ENCODE measurements at regions not wholly inside any gene's neighbourhood (a gene's known extent, or its start where the extent isn't known, plus 50 kb on each side); places are given as distances from the start of the nearest gene placed in this dataset.
A peak's percentile ranks its signal among the peaks of the same experiment; 100 is the strongest.

- no peak for DNase-seq (ENCODE audit: low spot score)
Observed at GRCh38 chr1:223445402-223445801, 52.2 kb downstream of the CCDC185 start.

GRCh38 chr1:223453902-223454301 lies 60.7 kb downstream of the CCDC185 start:
- DNase-seq (ENCODE audit: low spot score), result no peak

DNA sequence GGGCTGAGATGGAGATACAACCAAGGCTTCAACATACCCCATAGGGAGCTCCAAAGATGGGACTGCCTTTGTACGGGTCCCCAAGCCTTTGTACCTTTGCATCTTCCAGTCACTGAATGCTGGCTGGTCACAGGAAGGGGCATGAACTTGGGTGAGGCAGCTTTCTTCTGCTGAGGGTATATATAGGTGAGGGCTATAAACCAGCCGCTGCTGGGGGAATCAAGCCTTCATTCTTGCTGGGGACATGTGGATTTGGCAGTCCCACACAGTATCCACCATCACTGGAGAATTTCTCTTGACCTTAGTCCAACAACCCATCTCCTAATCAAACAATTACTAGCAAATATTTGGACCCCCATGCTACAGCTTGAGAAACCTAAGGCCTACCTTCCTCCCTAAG lies 61.7 kb downstream of the CCDC185 start:
- no peak for DNase-seq (ENCODE audit: low spot score)

- no peak for DNase-seq (ENCODE audit: low spot score)
Observed at GRCh38 chr1:223455470-223455869, 62.3 kb downstream of the CCDC185 start.

- DNase-seq (ENCODE audit: low spot score), result no peak
Observed at GRCh38 chr1:223456747-223457146, 63.5 kb downstream of the CCDC185 start.

GRCh38 chr1:223460566-223461189 lies 67.5 kb downstream of the CCDC185 start:
- DNase-seq (ENCODE audit: low spot score), result no peak

DNA sequence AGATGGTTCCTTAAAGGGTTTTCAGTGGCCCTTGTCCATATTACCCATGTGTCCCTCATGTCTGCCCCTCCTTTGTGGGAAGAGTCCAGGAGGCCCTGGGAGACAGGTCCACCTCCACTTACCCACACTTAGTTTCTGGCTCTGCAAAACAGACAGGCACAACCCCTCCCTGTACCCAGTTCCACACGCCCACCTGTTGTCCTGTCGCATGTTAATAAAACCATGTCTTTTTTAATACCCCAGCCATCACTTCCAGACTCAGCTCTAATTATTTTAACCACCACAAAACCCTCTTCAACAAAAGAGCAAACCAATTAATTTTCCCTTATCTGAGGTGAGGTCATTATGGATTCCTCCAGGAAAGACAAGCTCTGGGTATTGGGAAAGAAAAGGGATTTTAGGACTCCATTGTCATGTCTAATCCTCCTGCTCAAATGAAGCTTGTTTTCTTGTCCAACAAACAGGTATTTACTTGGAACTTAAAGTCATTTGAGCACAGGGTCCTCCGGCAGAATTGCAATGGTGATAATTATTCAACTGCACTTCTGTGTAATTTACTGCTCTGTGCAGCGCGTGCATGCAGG lies 68.9 kb downstream of the CCDC185 start:
- DNase-seq (ENCODE audit: low spot score), result no peak

- DNase-seq (ENCODE audit: low spot score), result no peak
Observed at GRCh38 chr1:223462866-223463404, 69.7 kb downstream of the CCDC185 start.

- DNase-seq (ENCODE audit: low spot score), result no peak
Observed at GRCh38 chr1:223466151-223466550, 72.9 kb downstream of the CCDC185 start.

DNA sequence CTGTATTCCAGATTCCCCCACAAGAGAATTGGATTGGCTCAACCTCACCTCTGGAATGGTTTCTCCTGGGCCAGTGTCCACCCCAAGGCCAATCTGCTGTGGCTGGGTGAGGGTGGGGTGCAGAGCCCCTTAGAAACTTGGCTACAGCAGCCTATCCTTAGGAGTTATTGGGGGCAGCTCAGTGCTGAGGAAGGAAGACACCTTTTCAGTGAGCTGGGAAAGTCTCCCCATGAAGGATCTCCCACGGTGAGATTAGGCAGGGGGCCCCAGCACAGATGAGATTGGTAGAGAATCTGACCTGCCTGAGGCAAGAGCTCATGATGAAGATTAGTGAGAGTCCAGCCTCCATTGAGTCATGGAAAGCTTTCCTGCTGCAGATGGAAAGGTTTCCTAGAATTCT lies 78.4 kb downstream of the CCDC185 start:
- DNase-seq (ENCODE audit: low spot score), result no peak

GRCh38 chr1:223472057-223472456 lies 78.8 kb downstream of the CCDC185 start:
- DNase-seq (ENCODE audit: low spot score), result no peak

- DNase-seq (ENCODE audit: low spot score), result no peak
Observed at GRCh38 chr1:223473601-223474344, 80.6 kb downstream of the CCDC185 start.

DNA sequence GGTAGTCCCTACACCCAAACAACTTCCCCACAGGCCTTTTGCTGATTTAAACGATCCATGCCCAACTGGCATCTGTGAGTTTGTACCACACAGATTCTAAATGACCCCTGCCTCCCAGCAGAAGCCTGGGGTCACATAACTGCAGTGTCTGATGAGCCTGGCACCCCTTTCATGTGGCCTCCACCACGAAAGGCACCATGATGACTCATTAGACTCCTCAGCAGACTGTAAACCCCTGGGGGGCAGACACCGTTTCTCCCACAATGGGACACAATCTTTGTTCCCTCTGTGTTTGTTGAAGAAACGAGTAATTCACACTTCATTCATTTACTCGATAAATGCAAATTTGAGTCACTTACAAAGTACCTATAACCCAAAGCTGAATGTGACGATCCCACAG lies 81.6 kb downstream of the CCDC185 start:
- DNase-seq (ENCODE audit: low spot score), result no peak

DNA sequence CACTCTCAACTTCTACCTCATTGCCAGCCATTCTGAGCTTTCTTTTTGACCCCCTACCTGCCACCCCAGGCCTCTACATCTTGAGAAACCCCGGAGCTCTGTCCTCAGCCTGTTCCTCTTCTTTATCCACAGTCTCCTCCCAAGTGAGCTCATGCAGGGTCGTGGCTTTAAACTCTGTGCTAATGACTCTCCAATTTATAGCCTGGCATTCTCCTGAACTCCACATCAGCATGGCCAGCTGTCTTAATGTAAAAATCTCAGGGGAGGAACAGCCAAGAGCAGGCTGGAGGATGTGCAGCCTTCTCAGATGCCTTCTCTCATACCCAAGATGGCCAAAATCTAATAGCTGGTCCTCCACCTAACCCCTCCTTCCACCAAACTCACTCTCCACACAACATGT lies 84.2 kb downstream of the CCDC185 start:
- no peak for DNase-seq (ENCODE audit: low spot score)

DNA sequence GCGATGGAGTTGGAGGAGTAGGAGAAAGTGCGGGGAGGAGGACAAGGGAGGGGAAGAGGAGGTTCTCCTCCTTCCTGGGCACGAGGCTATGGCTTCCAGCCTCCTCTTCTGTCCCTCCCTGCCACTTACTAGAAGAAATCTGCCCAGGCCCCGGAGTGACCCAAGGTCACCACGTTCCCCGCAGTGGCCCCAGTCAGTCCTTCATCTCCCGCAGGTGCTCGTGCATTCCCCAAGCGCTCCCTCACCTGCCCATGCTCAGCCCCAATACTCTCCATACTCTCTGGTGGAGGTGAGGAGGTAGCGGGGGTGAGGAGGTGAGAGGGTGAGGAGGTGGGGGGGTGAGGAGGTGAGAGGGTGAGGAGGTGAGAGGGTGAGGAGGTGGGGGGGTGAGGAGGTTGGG lies 85.4 kb downstream of the CCDC185 start:
- no peak for DNase-seq (ENCODE audit: low spot score)

GRCh38 chr1:223479261-223479660 lies 86.0 kb downstream of the CCDC185 start:
- no peak for DNase-seq (ENCODE audit: low spot score)

GRCh38 chr1:223479718-223480425 lies 86.7 kb downstream of the CCDC185 start:
- DNase-seq (ENCODE audit: low spot score), result no peak

- DNase-seq (ENCODE audit: low spot score), result no peak
Observed at GRCh38 chr1:223482132-223482531, 88.9 kb downstream of the CCDC185 start.

DNA sequence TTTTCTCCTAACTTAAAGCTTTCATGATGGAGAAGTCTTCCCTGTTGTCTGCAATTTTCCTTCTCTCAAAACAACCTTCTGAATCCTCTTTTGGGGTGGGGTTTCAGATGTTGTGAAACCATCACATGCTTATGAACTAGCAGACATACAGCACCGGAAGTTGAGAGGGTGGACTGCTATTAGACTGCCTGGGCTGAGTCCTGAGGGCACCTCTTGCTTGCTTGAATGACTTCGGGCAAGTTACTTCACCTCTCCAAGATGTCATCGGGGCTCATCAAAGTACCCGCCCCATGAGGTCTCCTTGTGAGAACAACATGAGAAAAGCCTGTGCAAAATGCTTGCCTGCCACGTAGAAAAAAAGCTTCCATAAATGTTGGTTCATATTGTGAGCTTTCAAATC lies 89.6 kb downstream of the CCDC185 start:
- DNase-seq (ENCODE audit: low spot score), result no peak

DNA sequence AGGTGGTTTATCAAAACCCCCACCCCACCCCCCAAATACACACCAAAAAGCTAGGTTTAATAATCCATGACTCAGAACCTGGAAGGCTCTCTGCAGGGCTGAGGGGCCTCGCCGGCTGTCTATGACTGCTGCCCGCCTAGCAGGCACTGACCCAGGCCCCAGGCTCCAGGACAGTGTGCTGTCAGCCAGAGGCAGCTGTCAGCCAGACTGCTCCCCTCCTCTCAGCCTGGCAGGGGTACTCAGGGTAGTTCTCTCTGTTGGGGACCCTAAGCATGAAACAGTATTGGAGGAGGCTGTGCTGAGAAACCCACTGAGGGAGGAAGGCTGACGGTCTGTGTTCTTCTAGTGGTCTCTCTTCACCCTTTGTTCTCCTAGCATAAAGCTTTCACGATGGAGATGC lies 90.3 kb downstream of the CCDC185 start:
- DNase-seq (ENCODE audit: low spot score), result peak; percentile 74

- peak; percentile 20 for DNase-seq (ENCODE audit: low spot score)
Observed at GRCh38 chr1:223486366-223486765, 93.2 kb downstream of the CCDC185 start.

Data from mesenteric fat pad (tissue), 1 donor.